ENCODE measurements at regions not wholly inside any gene's neighbourhood (a gene's known extent, or its start where the extent isn't known, plus 50 kb on each side); places are given as distances from the start of the nearest gene placed in this dataset.

DNA sequence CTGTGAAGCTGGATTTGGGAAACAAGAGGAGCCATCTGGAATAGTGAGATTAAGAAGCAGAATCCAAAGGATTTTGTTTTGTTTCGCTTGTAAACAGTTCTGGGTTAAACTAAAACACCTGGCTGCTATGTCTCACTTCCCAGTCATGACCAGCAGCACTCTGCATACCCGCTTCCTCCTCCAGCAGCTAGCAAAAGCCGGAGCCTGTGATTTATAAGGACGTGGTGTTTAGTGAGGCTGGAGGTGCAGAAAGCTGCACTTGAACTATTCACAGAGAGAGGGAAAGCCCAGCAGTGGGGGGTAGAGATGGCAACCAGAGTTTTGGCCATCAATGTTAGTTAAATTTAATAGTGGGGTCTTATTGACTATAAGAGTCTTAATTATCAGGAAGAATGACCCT, 240.2 kb downstream of the AJAP1 start:
- Histone ChIP-seq H3K9me3 (ENCODE audit: control insufficient read depth in 4 of 4, low read length in 3 of 4) (peaks cover 0 to 5% (median 2%) of the 10 kb centered on the region in 4 donors), H3K9ac (ENCODE audit: low read depth in 1 of 2, low read length in 2 of 2) (no peak overlapping the region), H3K27ac (ENCODE audit: low read depth in 1 of 2, low read length in 2 of 2) (no peak overlapping the region), H3K36me3 (ENCODE audit: control insufficient read depth in 4 of 4, insufficient read depth in 3 of 4, low read depth in 1 of 4, low read length in 3 of 4) (no peaks in the 10 kb centered on the region), H3K27me3 (ENCODE audit: control insufficient read depth in 4 of 4, insufficient read depth in 4 of 4, low read length in 3 of 4) (peaks cover 0 to 4% (median 2%) of the 10 kb centered on the region in 4 donors), H3K4me1 (ENCODE audit: control insufficient read depth in 4 of 4, insufficient read depth in 4 of 4, low read length in 3 of 4) (no peaks in the 10 kb centered on the region), H3K4me3 (ENCODE audit: low read depth in 1 of 3, low read length in 3 of 3) (no peak overlapping the region)
- TF ChIP-seq RXRA (IDR thresholded peaks at IDR 0.05), result no peak
- no peak for DNase-seq (ENCODE audit: low spot score)
- WGBS, result 51% methylated on average over 4 of the region's 4 CpGs

DNA sequence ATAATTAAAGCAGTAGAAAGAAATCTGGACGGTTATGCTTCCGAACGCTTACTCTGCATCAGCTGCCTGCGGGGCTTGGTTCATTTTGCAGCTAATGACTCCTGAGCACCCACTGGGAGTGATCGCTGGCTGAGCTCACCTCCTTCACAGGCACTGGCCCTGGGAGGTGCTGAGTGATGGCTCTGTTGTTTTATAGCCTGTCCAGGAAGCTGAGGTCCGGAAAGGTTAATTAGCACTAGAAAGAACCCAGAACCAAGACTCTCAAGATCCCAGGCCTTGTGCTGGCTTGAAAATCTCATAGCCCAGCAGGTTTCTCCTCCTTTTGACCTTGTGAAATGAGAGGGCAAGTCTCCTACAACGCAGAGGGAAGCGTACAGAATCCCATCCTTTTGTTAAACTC, 226.2 kb downstream of the AJAP1 start:
- no peaks in the 10 kb centered on the region for H3K36me3 ChIP-seq (ENCODE audit: control insufficient read depth in 4 of 4, insufficient read depth in 3 of 4, low read depth in 1 of 4, low read length in 3 of 4)
- no peak for DNase-seq (ENCODE audit: low spot score)
- H3K9me3 ChIP-seq (ENCODE audit: control insufficient read depth in 4 of 4, low read length in 3 of 4), result no peaks in the 10 kb centered on the region
- WGBS, result 65% methylated on average over 8 of the region's 8 CpGs
- no peak overlapping the region for H3K4me3 ChIP-seq (ENCODE audit: low read depth in 1 of 3, low read length in 3 of 3)
- H3K9ac ChIP-seq (ENCODE audit: low read depth in 1 of 2, low read length in 2 of 2), result no peak overlapping the region
- TF ChIP-seq FOXA2 (IDR thresholded peaks at IDR 0.05), result no peak
- TF ChIP-seq, protein P1, sequence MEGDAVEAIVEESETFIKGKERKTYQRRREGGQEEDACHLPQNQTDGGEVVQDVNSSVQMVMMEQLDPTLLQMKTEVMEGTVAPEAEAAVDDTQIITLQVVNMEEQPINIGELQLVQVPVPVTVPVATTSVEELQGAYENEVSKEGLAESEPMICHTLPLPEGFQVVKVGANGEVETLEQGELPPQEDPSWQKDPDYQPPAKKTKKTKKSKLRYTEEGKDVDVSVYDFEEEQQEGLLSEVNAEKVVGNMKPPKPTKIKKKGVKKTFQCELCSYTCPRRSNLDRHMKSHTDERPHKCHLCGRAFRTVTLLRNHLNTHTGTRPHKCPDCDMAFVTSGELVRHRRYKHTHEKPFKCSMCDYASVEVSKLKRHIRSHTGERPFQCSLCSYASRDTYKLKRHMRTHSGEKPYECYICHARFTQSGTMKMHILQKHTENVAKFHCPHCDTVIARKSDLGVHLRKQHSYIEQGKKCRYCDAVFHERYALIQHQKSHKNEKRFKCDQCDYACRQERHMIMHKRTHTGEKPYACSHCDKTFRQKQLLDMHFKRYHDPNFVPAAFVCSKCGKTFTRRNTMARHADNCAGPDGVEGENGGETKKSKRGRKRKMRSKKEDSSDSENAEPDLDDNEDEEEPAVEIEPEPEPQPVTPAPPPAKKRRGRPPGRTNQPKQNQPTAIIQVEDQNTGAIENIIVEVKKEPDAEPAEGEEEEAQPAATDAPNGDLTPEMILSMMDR (IDR thresholded peaks at IDR 0.05; ENCODE audit: low read depth, low read length, missing input control), result no peak
- no peak for TF ChIP-seq JUND (IDR thresholded peaks at IDR 0.05)
- TF ChIP-seq, protein P2, sequence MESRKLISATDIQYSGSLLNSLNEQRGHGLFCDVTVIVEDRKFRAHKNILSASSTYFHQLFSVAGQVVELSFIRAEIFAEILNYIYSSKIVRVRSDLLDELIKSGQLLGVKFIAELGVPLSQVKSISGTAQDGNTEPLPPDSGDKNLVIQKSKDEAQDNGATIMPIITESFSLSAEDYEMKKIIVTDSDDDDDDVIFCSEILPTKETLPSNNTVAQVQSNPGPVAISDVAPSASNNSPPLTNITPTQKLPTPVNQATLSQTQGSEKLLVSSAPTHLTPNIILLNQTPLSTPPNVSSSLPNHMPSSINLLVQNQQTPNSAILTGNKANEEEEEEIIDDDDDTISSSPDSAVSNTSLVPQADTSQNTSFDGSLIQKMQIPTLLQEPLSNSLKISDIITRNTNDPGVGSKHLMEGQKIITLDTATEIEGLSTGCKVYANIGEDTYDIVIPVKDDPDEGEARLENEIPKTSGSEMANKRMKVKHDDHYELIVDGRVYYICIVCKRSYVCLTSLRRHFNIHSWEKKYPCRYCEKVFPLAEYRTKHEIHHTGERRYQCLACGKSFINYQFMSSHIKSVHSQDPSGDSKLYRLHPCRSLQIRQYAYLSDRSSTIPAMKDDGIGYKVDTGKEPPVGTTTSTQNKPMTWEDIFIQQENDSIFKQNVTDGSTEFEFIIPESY (IDR thresholded peaks at IDR 0.05), result no peak
- no peak for TF ChIP-seq RXRA (IDR thresholded peaks at IDR 0.05)
- TF ChIP-seq, protein P3, sequence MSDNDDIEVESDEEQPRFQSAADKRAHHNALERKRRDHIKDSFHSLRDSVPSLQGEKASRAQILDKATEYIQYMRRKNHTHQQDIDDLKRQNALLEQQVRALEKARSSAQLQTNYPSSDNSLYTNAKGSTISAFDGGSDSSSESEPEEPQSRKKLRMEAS (IDR thresholded peaks at IDR 0.05), result no peak
- no peak for TF ChIP-seq FOXA1 (IDR thresholded peaks at IDR 0.05)
- no peak for TF ChIP-seq SP1 (IDR thresholded peaks at IDR 0.05)
- no peak for TF ChIP-seq YY1 (IDR thresholded peaks at IDR 0.05)
- TF ChIP-seq, protein P4, sequence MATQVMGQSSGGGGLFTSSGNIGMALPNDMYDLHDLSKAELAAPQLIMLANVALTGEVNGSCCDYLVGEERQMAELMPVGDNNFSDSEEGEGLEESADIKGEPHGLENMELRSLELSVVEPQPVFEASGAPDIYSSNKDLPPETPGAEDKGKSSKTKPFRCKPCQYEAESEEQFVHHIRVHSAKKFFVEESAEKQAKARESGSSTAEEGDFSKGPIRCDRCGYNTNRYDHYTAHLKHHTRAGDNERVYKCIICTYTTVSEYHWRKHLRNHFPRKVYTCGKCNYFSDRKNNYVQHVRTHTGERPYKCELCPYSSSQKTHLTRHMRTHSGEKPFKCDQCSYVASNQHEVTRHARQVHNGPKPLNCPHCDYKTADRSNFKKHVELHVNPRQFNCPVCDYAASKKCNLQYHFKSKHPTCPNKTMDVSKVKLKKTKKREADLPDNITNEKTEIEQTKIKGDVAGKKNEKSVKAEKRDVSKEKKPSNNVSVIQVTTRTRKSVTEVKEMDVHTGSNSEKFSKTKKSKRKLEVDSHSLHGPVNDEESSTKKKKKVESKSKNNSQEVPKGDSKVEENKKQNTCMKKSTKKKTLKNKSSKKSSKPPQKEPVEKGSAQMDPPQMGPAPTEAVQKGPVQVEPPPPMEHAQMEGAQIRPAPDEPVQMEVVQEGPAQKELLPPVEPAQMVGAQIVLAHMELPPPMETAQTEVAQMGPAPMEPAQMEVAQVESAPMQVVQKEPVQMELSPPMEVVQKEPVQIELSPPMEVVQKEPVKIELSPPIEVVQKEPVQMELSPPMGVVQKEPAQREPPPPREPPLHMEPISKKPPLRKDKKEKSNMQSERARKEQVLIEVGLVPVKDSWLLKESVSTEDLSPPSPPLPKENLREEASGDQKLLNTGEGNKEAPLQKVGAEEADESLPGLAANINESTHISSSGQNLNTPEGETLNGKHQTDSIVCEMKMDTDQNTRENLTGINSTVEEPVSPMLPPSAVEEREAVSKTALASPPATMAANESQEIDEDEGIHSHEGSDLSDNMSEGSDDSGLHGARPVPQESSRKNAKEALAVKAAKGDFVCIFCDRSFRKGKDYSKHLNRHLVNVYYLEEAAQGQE (IDR thresholded peaks at IDR 0.05), result no peak
- TF ChIP-seq TAF1 (conservative IDR thresholded peaks at IDR 0.05), result no peak
- TF ChIP-seq, protein P5, sequence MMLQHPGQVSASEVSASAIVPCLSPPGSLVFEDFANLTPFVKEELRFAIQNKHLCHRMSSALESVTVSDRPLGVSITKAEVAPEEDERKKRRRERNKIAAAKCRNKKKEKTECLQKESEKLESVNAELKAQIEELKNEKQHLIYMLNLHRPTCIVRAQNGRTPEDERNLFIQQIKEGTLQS (IDR thresholded peaks at IDR 0.05), result no peak
- no peak for TF ChIP-seq HNF4G (IDR thresholded peaks at IDR 0.05)
- no peak for TF ChIP-seq EGR1 (IDR thresholded peaks at IDR 0.05; ENCODE audit: low read depth in 2 of 2)
- no peak for TF ChIP-seq HNF4A (conservative IDR thresholded peaks at IDR 0.05)
- no peak for TF ChIP-seq RAD21 (IDR thresholded peaks at IDR 0.05)
- TF ChIP-seq NR2F2 (IDR thresholded peaks at IDR 0.05), result no peak
- no peak for TF ChIP-seq GABPA (IDR thresholded peaks at IDR 0.05 in 1 of 2, conservative IDR thresholded peaks at IDR 0.05 in 1 of 2)
- no peak overlapping the region for H3K27ac ChIP-seq (ENCODE audit: low read depth in 1 of 2, low read length in 2 of 2)
- H3K4me1 ChIP-seq (ENCODE audit: control insufficient read depth in 4 of 4, insufficient read depth in 4 of 4, low read length in 3 of 4), result no peaks in the 10 kb centered on the region
- H3K27me3 ChIP-seq (ENCODE audit: control insufficient read depth in 4 of 4, insufficient read depth in 4 of 4, low read length in 3 of 4), result peaks cover 0 to 5% (median 0%) of the 10 kb centered on the region in 4 donors
